Ovary (tissue), 7 donors: ENCODE measurements at regions not wholly inside any gene's neighbourhood (a gene's known extent, or its start where the extent isn't known, plus 50 kb on each side); places are given as distances from the start of the nearest gene placed in this dataset.

Experiments
- DNase-seq, 5 donors: peaks; one replicate each; pipeline ENCODE4 v3.0.0-alpha.2; 2019 to 2020
- H3K27ac ChIP-seq, 2 donors: fragments of 200-600 bp; one replicate each; pipeline versions ENCODE4 v1.5.1 to v1.8.0; 2019 to 2022
- H3K27me3 ChIP-seq: fragments of 200-600 bp; one replicate; pipeline ENCODE4 v1.8.0; 2022
- H3K36me3 ChIP-seq: fragments of 200-600 bp; sonication (generic); one replicate; pipeline ENCODE4 v1.5.1; 2019
- H3K4me1 ChIP-seq: one replicate; pipeline ENCODE4 v1.8.1; 2013; ENCODE audit warnings: mild to moderate bottlenecking, moderate library complexity; ENCODE audit not compliant: insufficient read depth
- H3K4me3 ChIP-seq: fragments of 200-600 bp; sonication (generic); one replicate; pipeline ENCODE4 v1.5.1; 2017
- H3K9me3 ChIP-seq, 2 donors: fragments of 200-600 bp in 1 of 2; sonication (generic) in 1 of 2; one replicate each; pipeline versions ENCODE4 v1.5.1 to v1.8.1; 2013 to 2019; ENCODE audit warnings: mild to moderate bottlenecking in 1 of 2, moderate library complexity in 1 of 2
- EP300 ChIP-seq: sonication (generic); formaldehyde crosslinking; IDR thresholded peaks from one replicate; pipeline ENCODE4 v1.6.1; 2017; ENCODE audit warnings: antibody characterized with exemption
- POLR2A ChIP-seq: fragments of 450-650 bp; IDR thresholded peaks from one replicate; pipeline ENCODE4 v1.6.1; 2017; ENCODE audit warnings: antibody characterized with exemption, mild to moderate bottlenecking, moderate library complexity
- WGBS, 3 donors: extraction: QIAGEN DNeasy Blood & Tissue Kit in 1 of 3; methylation state at CpG; one replicate each; pipeline versions ENCODE4 v1.1.5 to v1.1.7; 2013 to 2017; 5-methylcytosine and 5-hydroxymethylcytosine counted together
- intact Hi-C, 4 donors: fragments of 100-400 bp; cut with DNase I; formaldehyde crosslinking; loops; one replicate each; pipeline versions ENCODE4 v1.11.0 to v1.15.1; 2022 to 2023
- TF ChIP-seq, protein P1 (sequence below), 3 donors: fragments of 450-650 bp in 2 of 3; fragments of 200-600 bp in 1 of 3; IDR thresholded peaks; one replicate each; pipeline versions ENCODE4 v1.5.1 to v1.8.0; 2016 to 2022; ENCODE audit warnings: antibody characterized with exemption in 3 of 3, mild to moderate bottlenecking in 1 of 3
- donor health status: DM: no; HTN: no; CAD: no; lungs with moderate emphysema.
- donor health status: DM: no; HTN: no; CAD: no.
- donor health status: Bipolar disorder and iron deficiency.
- donor health status: DM: no; HTN: no; CAD: no.
- donor health status: DM: yes; HTN: yes; CAD: no.

- Histone ChIP-seq H3K36me3 (no peaks in the 10 kb centered on the region), H3K27me3 (no peaks in the 10 kb centered on the region), H3K9me3 (no peaks in the 10 kb centered on the region), H3K27ac (no peak overlapping the region), H3K4me1 (no peaks in the 10 kb centered on the region), H3K4me3 (no peak overlapping the region)
- TF ChIP-seq EP300 (no peak), POLR2A (no peak)
- TF ChIP-seq, protein P1, sequence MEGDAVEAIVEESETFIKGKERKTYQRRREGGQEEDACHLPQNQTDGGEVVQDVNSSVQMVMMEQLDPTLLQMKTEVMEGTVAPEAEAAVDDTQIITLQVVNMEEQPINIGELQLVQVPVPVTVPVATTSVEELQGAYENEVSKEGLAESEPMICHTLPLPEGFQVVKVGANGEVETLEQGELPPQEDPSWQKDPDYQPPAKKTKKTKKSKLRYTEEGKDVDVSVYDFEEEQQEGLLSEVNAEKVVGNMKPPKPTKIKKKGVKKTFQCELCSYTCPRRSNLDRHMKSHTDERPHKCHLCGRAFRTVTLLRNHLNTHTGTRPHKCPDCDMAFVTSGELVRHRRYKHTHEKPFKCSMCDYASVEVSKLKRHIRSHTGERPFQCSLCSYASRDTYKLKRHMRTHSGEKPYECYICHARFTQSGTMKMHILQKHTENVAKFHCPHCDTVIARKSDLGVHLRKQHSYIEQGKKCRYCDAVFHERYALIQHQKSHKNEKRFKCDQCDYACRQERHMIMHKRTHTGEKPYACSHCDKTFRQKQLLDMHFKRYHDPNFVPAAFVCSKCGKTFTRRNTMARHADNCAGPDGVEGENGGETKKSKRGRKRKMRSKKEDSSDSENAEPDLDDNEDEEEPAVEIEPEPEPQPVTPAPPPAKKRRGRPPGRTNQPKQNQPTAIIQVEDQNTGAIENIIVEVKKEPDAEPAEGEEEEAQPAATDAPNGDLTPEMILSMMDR (IDR thresholded peaks at IDR 0.05): no peak
- 63 to 72% (median 69%) methylated on average over 3 of the region's 3 CpGs for WGBS, 3 donors
- DNase-seq: no peak
- intact Hi-C loops: no loop called here
These were observed 315.5 kb upstream of the BOD1L1 start for GRCh38 chr4:13942977-13943376.

- no peaks in the 10 kb centered on the region for H3K4me1 ChIP-seq
- TF ChIP-seq EP300 (no peak), POLR2A (no peak)
- TF ChIP-seq, protein P1 (IDR thresholded peaks at IDR 0.05): no peak
- 86 to 91% (median 88%) methylated on average over 10 of the region's 10 CpGs for WGBS, 3 donors
- H3K4me3 ChIP-seq: no peak overlapping the region
- H3K27ac ChIP-seq: no peak overlapping the region
- intact Hi-C loops: no loop called here
- H3K27me3 ChIP-seq: no peaks in the 10 kb centered on the region
- no peaks in the 10 kb centered on the region for H3K9me3 ChIP-seq
- no peaks in the 10 kb centered on the region for H3K36me3 ChIP-seq
- no peak for DNase-seq
These were observed 316.6 kb upstream of the BOD1L1 start for GRCh38 chr4:13944095-13944511.

DNA sequence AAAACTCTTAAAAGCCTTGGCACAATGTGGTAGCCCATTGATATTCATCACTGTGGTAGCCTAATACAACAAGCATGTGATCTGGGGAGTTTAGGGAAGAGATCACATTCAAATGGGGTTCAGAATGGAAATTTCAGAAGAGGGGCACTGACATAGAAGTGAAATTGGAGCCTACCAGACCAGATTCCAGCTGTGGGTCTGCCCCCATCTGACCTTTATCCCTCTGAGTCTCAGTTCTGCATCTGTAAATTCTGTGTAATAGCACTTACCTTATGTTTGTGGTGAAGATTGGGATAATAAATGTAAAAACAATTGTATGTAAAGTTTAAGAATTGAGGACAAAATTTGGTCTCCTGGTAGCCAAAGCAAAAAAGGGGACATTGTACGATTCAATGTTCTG is 320.4 kb upstream of the BOD1L1 start:
- no peak for DNase-seq
- intact Hi-C loops: no loop called here
- Histone ChIP-seq H3K4me3 (no peak overlapping the region), H3K27ac (no peak overlapping the region), H3K4me1 (no peaks in the 10 kb centered on the region), H3K36me3 (no peaks in the 10 kb centered on the region), H3K9me3 (no peaks in the 10 kb centered on the region), H3K27me3 (no peaks in the 10 kb centered on the region)
- no peak for TF ChIP-seq POLR2A
- 86 to 91% (median 90%) methylated on average over 1 of the region's 1 CpG for WGBS, 3 donors

GRCh38 chr4:13950491-13950890 is 323.0 kb upstream of the BOD1L1 start:
- intact Hi-C loops: no loop called here
- no peaks in the 10 kb centered on the region for H3K27me3 ChIP-seq
- no peaks in the 10 kb centered on the region for H3K36me3 ChIP-seq
- H3K9me3 ChIP-seq: no peaks in the 10 kb centered on the region
- no peaks in the 10 kb centered on the region for H3K4me1 ChIP-seq
- TF ChIP-seq EP300 (no peak), POLR2A (no peak)
- TF ChIP-seq, protein P1 (IDR thresholded peaks at IDR 0.05): no peak
- H3K4me3 ChIP-seq: no peak overlapping the region
- 51 to 76% (median 59%) methylated on average over 4 of the region's 4 CpGs for WGBS, 3 donors
- no peak for DNase-seq
- no peak overlapping the region for H3K27ac ChIP-seq

GRCh38 chr4:13953083-13953482 is 325.6 kb upstream of the BOD1L1 start:
- DNase-seq: no peak
- TF ChIP-seq EP300 (no peak), POLR2A (no peak)
- TF ChIP-seq, protein P1 (IDR thresholded peaks at IDR 0.05): no peak
- Histone ChIP-seq H3K4me1 (no peaks in the 10 kb centered on the region), H3K27ac (no peak overlapping the region), H3K9me3 (no peaks in the 10 kb centered on the region), H3K27me3 (no peaks in the 10 kb centered on the region), H3K36me3 (no peaks in the 10 kb centered on the region), H3K4me3 (no peak overlapping the region)
- 78 to 91% (median 78%) methylated on average over 6 of the region's 6 CpGs for WGBS, 3 donors
- intact Hi-C loops: no loop called here
